H1 (cell line): ENCODE measurements at regions not wholly inside any gene's neighbourhood (a gene's known extent, or its start where the extent isn't known, plus 50 kb on each side); places are given as distances from the start of the nearest gene placed in this dataset.

Experiments used
- CTCF ChIA-PET: fragments of 300-600 bp; sonication (Branson Sonifier 250); formaldehyde crosslinking; loops from one replicate; lab custom pipeline; 2021; ENCODE audit not compliant: partially characterized antibody; lab: Charles Lee
- POLR2A ChIA-PET: fragments of 300-600 bp; sonication (Branson Sonifier 250); formaldehyde crosslinking; loops from one replicate; lab custom pipeline; 2021; ENCODE audit warnings: inconsistent platforms; ENCODE audit not compliant: partially characterized antibody; lab: Charles Lee
- DNase-seq, 2 experiments: peaks; one replicate each; pipeline versions ENCODE4 v3.0.0 to v3.0.0-alpha.2; 2010 to 2022; ENCODE audit warnings: low spot score in 2 of 2, low read depth in 1 of 2, mixed read lengths in 1 of 2
- FAIRE-seq: peaks from 2 replicates; lab custom pipeline; 2011; peaks lifted over from hg19 to GRCh38; lab: Jason Lieb, UNC
- H2AFZ ChIP-seq: 2 replicates; pipeline ENCODE4 v1.8.1; 2012; ENCODE audit warnings: low read length, inconsistent platforms
- H2AK5ac ChIP-seq: 2 replicates; pipeline ENCODE4 v1.6.1; 2013; ENCODE audit warnings: low read depth, low read length
- H2BK120ac ChIP-seq: replicated peaks from 2 replicates; pipeline ENCODE3; 2013; ENCODE audit warnings: low read depth, low read length, inconsistent platforms
- H2BK12ac ChIP-seq: 2 replicates; pipeline ENCODE4 v1.6.1; 2013; ENCODE audit warnings: low read depth, low read length
- H2BK15ac ChIP-seq: 2 replicates; pipeline ENCODE4 v1.6.1; 2013; ENCODE audit warnings: low read length
- H2BK20ac ChIP-seq: 2 replicates; pipeline ENCODE4 v1.6.1; 2013; ENCODE audit warnings: low read length
- H2BK5ac ChIP-seq: 2 replicates; pipeline ENCODE4 v1.6.1; 2013; ENCODE audit warnings: low read depth, low read length
- H3K14ac ChIP-seq: 2 replicates; pipeline ENCODE4 v1.6.1; 2013; ENCODE audit warnings: inconsistent platforms; ENCODE audit not compliant: insufficient read length
- H3K18ac ChIP-seq: 2 replicates; pipeline ENCODE4 v1.6.1; 2013; ENCODE audit warnings: low read length; ENCODE audit errors: extremely low read depth
- H3K23ac ChIP-seq: 2 replicates; pipeline ENCODE4 v1.6.1; 2013; ENCODE audit warnings: inconsistent platforms; ENCODE audit not compliant: insufficient read length
- H3K23me2 ChIP-seq: 2 replicates; pipeline ENCODE4 v1.6.1; 2013; ENCODE audit warnings: low read depth, low read length
- H3K27ac ChIP-seq: 2 replicates; pipeline ENCODE4 v1.6.1; 2011; ENCODE audit warnings: low read depth, low read length, inconsistent platforms
- H3K27me3 ChIP-seq, 4 experiments: replicated peaks in 1 of 4; 1 replicate in 1 of 4; 2 replicates in 3 of 4; pipeline versions ENCODE4 v1.6.1 to v1.8.1; 2011 to 2013; ENCODE audit warnings: low read length in 3 of 4, mild to moderate bottlenecking in 3 of 4, inconsistent platforms in 2 of 4, mixed read lengths in 2 of 4, moderate library complexity in 1 of 4; ENCODE audit not compliant: control insufficient read depth in 3 of 4, insufficient read depth in 3 of 4; ENCODE audit errors: extremely low read depth in 1 of 4
- H3K36me3 ChIP-seq, 4 experiments: 2 replicates each; pipeline versions ENCODE4 v1.6.1 to v1.8.1; 2011 to 2013; ENCODE audit warnings: mild to moderate bottlenecking in 4 of 4, low read length in 3 of 4, moderate library complexity in 2 of 4, control low read depth in 1 of 4, inconsistent platforms in 1 of 4; ENCODE audit not compliant: insufficient read depth in 4 of 4, control insufficient read depth in 2 of 4
- H3K4ac ChIP-seq: replicated peaks from 2 replicates; pipeline ENCODE3; 2013; ENCODE audit warnings: low read length, low read depth, mixed read lengths, inconsistent platforms; ENCODE audit not compliant: insufficient read length
- H3K4me1 ChIP-seq, 4 experiments: replicated peaks in 1 of 4; 1 replicate in 1 of 4; 2 replicates in 3 of 4; pipeline versions ENCODE4 v1.6.1 to v1.8.1; 2011 to 2013; ENCODE audit warnings: low read length in 3 of 4, inconsistent platforms in 2 of 4, mixed read lengths in 1 of 4; ENCODE audit not compliant: insufficient read depth in 4 of 4, control insufficient read depth in 3 of 4
- H3K4me2 ChIP-seq, 2 experiments: 2 replicates each; pipeline versions ENCODE4 v1.6.1 to v1.8.1; 2011 to 2013; ENCODE audit warnings: low read depth in 2 of 2, low read length in 2 of 2, control low read depth in 1 of 2, inconsistent platforms in 1 of 2, mild to moderate bottlenecking in 1 of 2; ENCODE audit not compliant: insufficient read depth in 1 of 2
- H3K4me3 ChIP-seq, 4 experiments: fragments of 200-600, 300-600 bp in 1 of 4; sonication (generic), shearing (Covaris generic), sonication (Bioruptor Twin) in 1 of 4; 2 replicates each; pipeline versions ENCODE4 v1.5.1 to v1.8.1; 2011 to 2016; ENCODE audit warnings: low read length in 4 of 4, low read depth in 3 of 4, control low read depth in 2 of 4, inconsistent platforms in 2 of 4, mild to moderate bottlenecking in 2 of 4, mixed read lengths in 1 of 4, moderate library complexity in 1 of 4; ENCODE audit not compliant: insufficient read depth in 2 of 4; ENCODE audit errors: extremely low read depth in 1 of 4
- H3K56ac ChIP-seq: replicated peaks from 2 replicates; pipeline ENCODE3; 2013; ENCODE audit warnings: low read depth, mild to moderate bottlenecking, mixed read lengths, low read length, inconsistent platforms; ENCODE audit not compliant: insufficient read length
- H3K79me1 ChIP-seq: 2 replicates; pipeline ENCODE4 v1.6.1; 2013; ENCODE audit warnings: low read depth, low read length, control low read depth
- H3K79me2 ChIP-seq, 2 experiments: 2 replicates each; pipeline versions ENCODE4 v1.6.1 to v1.8.1; 2012 to 2013; ENCODE audit warnings: low read length in 2 of 2, mild to moderate bottlenecking in 2 of 2, inconsistent platforms in 1 of 2; ENCODE audit not compliant: insufficient read depth in 2 of 2, control insufficient read depth in 1 of 2
- H3K9ac ChIP-seq, 4 experiments: replicated peaks in 1 of 4; 1 replicate in 1 of 4; 2 replicates in 3 of 4; pipeline versions ENCODE4 v1.6.1 to v1.8.1; 2011 to 2013; ENCODE audit warnings: low read depth in 3 of 4, low read length in 3 of 4, control low read depth in 2 of 4, mild to moderate bottlenecking in 2 of 4, moderate library complexity in 2 of 4, inconsistent platforms in 1 of 4; ENCODE audit errors: extremely low read depth in 1 of 4
- H3K9me3 ChIP-seq, 2 experiments: 2 replicates each; pipeline versions ENCODE4 v1.6.1 to v1.8.1; 2012 to 2013; ENCODE audit warnings: mild to moderate bottlenecking in 2 of 2, moderate library complexity in 2 of 2, control low read depth in 1 of 2, inconsistent platforms in 1 of 2, low read depth in 1 of 2, low read length in 1 of 2, mixed read lengths in 1 of 2; ENCODE audit not compliant: insufficient read depth in 2 of 2
- H4K20me1 ChIP-seq, 2 experiments: replicated peaks in 1 of 2; 2 replicates each; pipeline versions ENCODE3 to v1.8.1; 2011 to 2013; ENCODE audit warnings: inconsistent platforms in 2 of 2, low read length in 2 of 2, mild to moderate bottlenecking in 1 of 2; ENCODE audit not compliant: insufficient read depth in 2 of 2, control insufficient read depth in 1 of 2
- H4K5ac ChIP-seq: 2 replicates; pipeline ENCODE4 v1.6.1; 2013; ENCODE audit warnings: low read length, low read depth, mixed read lengths, inconsistent platforms; ENCODE audit not compliant: insufficient read length
- H4K8ac ChIP-seq: 2 replicates; pipeline ENCODE4 v1.8.0; 2013; ENCODE audit warnings: mild to moderate bottlenecking, moderate library complexity, low read length, inconsistent platforms; ENCODE audit not compliant: insufficient read depth; ENCODE audit errors: extremely low read depth
- H4K91ac ChIP-seq: replicated peaks from 2 replicates; pipeline ENCODE3; 2013; ENCODE audit warnings: low read length, mixed read lengths, inconsistent platforms; ENCODE audit not compliant: insufficient read length
- BRCA1 ChIP-seq: IDR thresholded peaks from 2 replicates; pipeline ENCODE4 v1.6.1; 2012; ENCODE audit warnings: low read depth, low read length, improper control_type of control experiment
- CBX8 ChIP-seq: fragments of 300-800, 300-1000 bp; sonication (generic); IDR thresholded peaks from 2 replicates; pipeline ENCODE4 v1.7.1; 2016; ENCODE audit warnings: low read depth, low read length, borderline replicate concordance
- CHD1 ChIP-seq: IDR thresholded peaks from 2 replicates; pipeline ENCODE4 v1.6.1; 2012; ENCODE audit warnings: low read depth, low read length, improper control_type of control experiment
- EP300 ChIP-seq, 2 experiments: IDR thresholded peaks; 1 replicate in 1 of 2; 2 replicates in 1 of 2; pipeline ENCODE4 v1.6.1; 2011 to 2012; ENCODE audit warnings: low read depth in 2 of 2, low read length in 2 of 2, mild to moderate bottlenecking in 2 of 2, borderline replicate concordance in 1 of 2, inconsistent platforms in 1 of 2, moderate library complexity in 1 of 2
- EZH2 ChIP-seq: fragments of 200-600 bp; sonication (generic); IDR thresholded peaks from 2 replicates; pipeline ENCODE4 v1.7.1; 2012; ENCODE audit warnings: low read depth, mild to moderate bottlenecking, moderate library complexity, low read length, inconsistent platforms; ENCODE audit not compliant: severe bottlenecking
- GABPA ChIP-seq: IDR thresholded peaks from 2 replicates; pipeline ENCODE4 v1.6.1; 2011; ENCODE audit warnings: mild to moderate bottlenecking, low read length, moderate library complexity, borderline replicate concordance; ENCODE audit not compliant: insufficient read depth
- JUND ChIP-seq: IDR thresholded peaks from 2 replicates; pipeline ENCODE4 v1.6.1; 2011; ENCODE audit warnings: mild to moderate bottlenecking, improper control_type of control experiment, low read length
- KDM4A ChIP-seq: IDR thresholded peaks from one replicate; pipeline ENCODE4 v1.7.1; 2012; ENCODE audit warnings: low read depth, mild to moderate bottlenecking, moderate library complexity, low read length, inconsistent platforms; ENCODE audit not compliant: severe bottlenecking
- NANOG ChIP-seq: IDR thresholded peaks from 2 replicates; pipeline ENCODE4 v1.6.1; 2011; ENCODE audit warnings: low read length, low read depth, mild to moderate bottlenecking, inconsistent platforms; ENCODE audit not compliant: insufficient read depth, poor library complexity, severe bottlenecking
- NRF1 ChIP-seq: IDR thresholded peaks from 2 replicates; pipeline ENCODE4 v1.6.1; 2011; ENCODE audit warnings: mild to moderate bottlenecking, low read depth, low read length, improper control_type of control experiment
- PHF8 ChIP-seq: fragments of 200-600 bp; sonication (generic); conservative IDR thresholded peaks from 2 replicates; pipeline ENCODE4 v1.7.1; 2012; ENCODE audit warnings: low read depth, mild to moderate bottlenecking, inconsistent platforms, low read length, moderate library complexity
- RAD21 ChIP-seq, 2 experiments: IDR thresholded peaks in 1 of 2; conservative IDR thresholded peaks in 1 of 2; 2 replicates each; pipeline ENCODE4 v1.6.1; 2011; ENCODE audit warnings: low read depth in 2 of 2, low read length in 2 of 2, improper control_type of control experiment in 1 of 2, inconsistent platforms in 1 of 2, mild to moderate bottlenecking in 1 of 2, moderate library complexity in 1 of 2
- SIRT6 ChIP-seq: IDR thresholded peaks from one replicate; pipeline ENCODE4 v1.7.1; 2012; ENCODE audit warnings: low read length, inconsistent platforms
- WGBS, 2 experiments: shearing (Covaris generic) in 1 of 2; methylation state at CpG; one replicate each; pipeline versions ENCODE4 v1.1.6 to v1.1.7; 2013 to 2015; ENCODE audit warnings: low lambda C conversion rate in 2 of 2, mixed read lengths in 2 of 2, inconsistent platforms in 1 of 2, low coverage in 1 of 2, missing lambda C conversion rate in 1 of 2; ENCODE audit not compliant: insufficient replicate concordance in 2 of 2, insufficient coverage in 1 of 2, insufficient read length in 1 of 2; ENCODE audit errors: extremely low coverage in 1 of 2, missing lambda C conversion rate in 1 of 2; 5-methylcytosine and 5-hydroxymethylcytosine counted together

- no peak overlapping the region for H3K56ac ChIP-seq
- no peak overlapping the region for H3K4me2 ChIP-seq
- H2BK120ac ChIP-seq, result no peak overlapping the region
- no peak overlapping the region for H3K9ac ChIP-seq
- H2BK5ac ChIP-seq, result no peak overlapping the region
- WGBS, 2 experiments, result 91% methylated on average over 2 of the region's 2 CpGs; no CpG with 5 or more reads in 1 of the 2 experiments
- no peak overlapping the region for H2BK12ac ChIP-seq
- H2AK5ac ChIP-seq, result no peak overlapping the region
- no peak overlapping the region for H2BK15ac ChIP-seq
- FAIRE-seq, result no peak
- no peak overlapping the region for H4K5ac ChIP-seq
- no peaks in the 10 kb centered on the region for H3K79me2 ChIP-seq
- H3K23me2 ChIP-seq, result no peaks in the 10 kb centered on the region
- ChIA-PET CTCF (interaction anchor here (0.6 to 3.0 kb wide), 9 partner anchors 13 to 573 kb away, joined by 3 to 31 read pairs (median 3); no protein-coding TSS in a partner anchor), POLR2A (no interaction called here)
- H3K9me3 ChIP-seq, result peaks cover 9 to 21% of the 10 kb centered on the region in 2 experiments
- no peak overlapping the region for H3K4me3 ChIP-seq
- no peak overlapping the region for H3K18ac ChIP-seq
- H3K27ac ChIP-seq, result no peak overlapping the region
- no peak overlapping the region for H2BK20ac ChIP-seq
- no peak overlapping the region for H4K91ac ChIP-seq
- H3K79me1 ChIP-seq, result no peaks in the 10 kb centered on the region
- H4K8ac ChIP-seq, result no peak overlapping the region
- DNase-seq, result no peak
- no peaks in the 10 kb centered on the region for H3K27me3 ChIP-seq
- H3K23ac ChIP-seq, result no peak overlapping the region
- no peak overlapping the region for H3K4ac ChIP-seq
- no peaks in the 10 kb centered on the region; a peak in 1 of 7 replicates for H3K4me1 ChIP-seq
- H2AFZ ChIP-seq, result no peak overlapping the region
- H3K14ac ChIP-seq, result no peak overlapping the region
- H3K36me3 ChIP-seq, result no peaks in the 10 kb centered on the region
- H4K20me1 ChIP-seq, result no peaks in the 10 kb centered on the region
- TF ChIP-seq BRCA1, result no peak
- no peak for TF ChIP-seq EP300 (IDR thresholded peaks at IDR 0.05; ENCODE audit: borderline replicate concordance in 1 of 2, low read depth in 2 of 2, low read length in 2 of 2)
- TF ChIP-seq KDM4A, result no peak
- no peak for TF ChIP-seq PHF8
- TF ChIP-seq CBX8, result no peak
- TF ChIP-seq EZH2, result no peak
- no peak for TF ChIP-seq NANOG
- no peak for TF ChIP-seq JUND
- TF ChIP-seq RAD21 (IDR thresholded peaks at IDR 0.05 in 1 of 2, conservative IDR thresholded peaks at IDR 0.05 in 1 of 2; ENCODE audit: low read depth in 2 of 2, low read length in 2 of 2), result no peak
- no peak for TF ChIP-seq CHD1
- TF ChIP-seq NRF1, result no peak
- no peak for TF ChIP-seq SIRT6
- TF ChIP-seq GABPA, result no peak
Measured at GRCh38 chr12:100688451-100688864, 106.1 kb upstream of the ANO4 start.
